ENCODE measurements at regions not wholly inside any gene's neighbourhood (a gene's known extent, or its start where the extent isn't known, plus 50 kb on each side); places are given as distances from the start of the nearest gene placed in this dataset.

- no peaks in the 10 kb centered on the region for H3K27me3 ChIP-seq (ENCODE audit: insufficient read depth, poor library complexity, severe bottlenecking)
- DNase-seq (ENCODE audit: low read depth in 1 of 2, low spot score in 1 of 2): no peak
- no peak overlapping the region for H3K4me3 ChIP-seq (replicated peaks; ENCODE audit: insufficient read depth, low read length)
- TF ChIP-seq SPI1 (IDR thresholded peaks at IDR 0.05; ENCODE audit: borderline replicate concordance, low read depth) (no peak), CTCF (IDR thresholded peaks at IDR 0.05; ENCODE audit: insufficient read depth, low read length) (no peak), REST (IDR thresholded peaks at IDR 0.05; ENCODE audit: insufficient replicate concordance, low read depth) (no peak), POLR2AphosphoS5 (IDR thresholded peaks at IDR 0.05; ENCODE audit: low read depth) (no peak), GABPA (IDR thresholded peaks at IDR 0.05; ENCODE audit: low read depth) (no peak)
- no peak overlapping the region for H3K27ac ChIP-seq (replicated peaks)
Observed at GRCh38 chr3:76669322-76669721, 370.6 kb upstream of the ROBO2 start.

GRCh38 chr3:76673171-76673570 is 366.7 kb upstream of the ROBO2 start:
- H3K4me3 ChIP-seq (replicated peaks; ENCODE audit: insufficient read depth, low read length): no peak overlapping the region
- H3K27ac ChIP-seq (replicated peaks): no peak overlapping the region
- no peaks in the 10 kb centered on the region for H3K27me3 ChIP-seq (ENCODE audit: insufficient read depth, poor library complexity, severe bottlenecking)
- DNase-seq (ENCODE audit: low read depth in 1 of 2, low spot score in 1 of 2): no peak
- TF ChIP-seq POLR2AphosphoS5 (IDR thresholded peaks at IDR 0.05; ENCODE audit: low read depth): no peak
- TF ChIP-seq SPI1 (IDR thresholded peaks at IDR 0.05; ENCODE audit: borderline replicate concordance, low read depth): no peak

- no peak for DNase-seq (ENCODE audit: low read depth in 1 of 2, low spot score in 1 of 2)
- no peak overlapping the region for H3K27ac ChIP-seq (replicated peaks)
Observed at GRCh38 chr3:76679541-76679940, 360.4 kb upstream of the ROBO2 start.

More at GRCh38 chr3:76679541-76679940, 360.4 kb upstream of the ROBO2 start:
- Histone ChIP-seq H3K27me3 (ENCODE audit: insufficient read depth, poor library complexity, severe bottlenecking) (no peaks in the 10 kb centered on the region), H3K4me3 (replicated peaks; ENCODE audit: insufficient read depth, low read length) (no peak overlapping the region)
- no peak for TF ChIP-seq POLR2AphosphoS5 (IDR thresholded peaks at IDR 0.05; ENCODE audit: low read depth)
- TF ChIP-seq GABPA (IDR thresholded peaks at IDR 0.05; ENCODE audit: low read depth): no peak
- no peak for TF ChIP-seq CTCF (IDR thresholded peaks at IDR 0.05; ENCODE audit: insufficient read depth, low read length)
- no peak for TF ChIP-seq SPI1 (IDR thresholded peaks at IDR 0.05; ENCODE audit: borderline replicate concordance, low read depth)
- TF ChIP-seq REST (IDR thresholded peaks at IDR 0.05; ENCODE audit: insufficient replicate concordance, low read depth): no peak

Data from HL-60 (cell line).